Right lobe of liver (tissue), 4 donors: ENCODE measurements at regions not wholly inside any gene's neighbourhood (a gene's known extent, or its start where the extent isn't known, plus 50 kb on each side); places are given as distances from the start of the nearest gene placed in this dataset.

Experiments
- CTCF ChIP-seq, 4 donors: fragments of 200-600 bp in 3 of 4; fragments of 450-650 bp in 1 of 4; IDR thresholded peaks; one replicate each; pipeline versions ENCODE4 v1.5.1 to v1.8.0; 2016 to 2022; ENCODE audit warnings: antibody characterized with exemption in 4 of 4, mild to moderate bottlenecking in 2 of 4
- POLR2A ChIP-seq: fragments of 450-650 bp; IDR thresholded peaks from one replicate; pipeline ENCODE4 v1.6.1; 2017; ENCODE audit warnings: antibody characterized with exemption, mild to moderate bottlenecking
- donor health status: DM: no; HTN: no; CAD: no.
- donor health status: DM: no; HTN: no; CAD: no.
- donor health status: DM: no; HTN: yes; CAD: no.

DNA sequence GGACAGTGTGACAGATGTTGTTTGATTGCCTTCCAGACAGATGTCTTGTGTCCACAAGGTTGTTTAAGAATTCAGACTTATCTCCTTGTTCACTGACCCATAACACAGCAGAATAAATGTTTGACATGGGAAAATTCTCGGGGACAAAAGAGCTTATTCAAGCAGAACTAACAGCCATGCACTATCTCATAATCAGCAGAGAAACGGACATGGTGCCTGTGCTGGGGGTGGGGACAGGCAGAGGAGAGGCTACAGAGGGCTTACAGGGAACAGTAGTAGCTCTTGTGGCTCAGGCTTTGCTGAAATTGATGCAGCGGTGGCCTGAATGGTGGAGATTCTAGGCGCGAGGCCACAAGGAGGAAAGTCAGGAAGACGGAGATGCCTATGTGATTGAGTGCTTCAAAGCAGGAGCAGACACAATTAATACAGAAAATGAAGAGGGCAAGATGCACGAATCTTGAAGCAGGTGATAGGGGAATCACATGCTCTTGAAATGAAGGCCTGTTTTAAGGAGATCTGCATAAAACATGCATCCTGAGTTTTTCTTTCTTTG is 62.0 kb upstream of the CAB39 start:
- TF ChIP-seq CTCF (IDR thresholded peaks at IDR 0.05) (no peak), POLR2A (no peak)
